HG03521 (cell line): ENCODE measurements at regions not wholly inside any gene's neighbourhood (a gene's known extent, or its start where the extent isn't known, plus 50 kb on each side); places are given as distances from the start of the nearest gene placed in this dataset.

Source experiments
- ATAC-seq: cut with Tn5 transposase; IDR thresholded peaks from one replicate; pipeline ENCODE4 v1.9.1; 2021; ENCODE audit warnings: mild to moderate bottlenecking, moderate library complexity; ENCODE audit not compliant: unreplicated experiment

GRCh38 chr4:111464251-111465045, 680.8 kb upstream of the FAM241A start:
- ATAC-seq: no peak

GRCh38 chr4:111466811-111467604, 678.2 kb upstream of the FAM241A start:
- ATAC-seq: no peak

- no peak for ATAC-seq
Observed at GRCh38 chr4:111475001-111475400, 670.3 kb upstream of the FAM241A start.

GRCh38 chr4:111475666-111476065, 669.6 kb upstream of the FAM241A start:
- no peak for ATAC-seq

- no peak for ATAC-seq
Observed at GRCh38 chr4:111480510-111480909, 664.7 kb upstream of the FAM241A start.

GRCh38 chr4:111483375-111484169, 661.7 kb upstream of the FAM241A start:
- ATAC-seq: no peak

GRCh38 chr4:111492496-111492895, 652.8 kb upstream of the FAM241A start:
- no peak for ATAC-seq

- no peak for ATAC-seq
Observed at GRCh38 chr4:111494471-111494870, 650.8 kb upstream of the FAM241A start.

- no peak for ATAC-seq
Observed at GRCh38 chr4:111494971-111495370, 650.3 kb upstream of the FAM241A start.

- ATAC-seq: no peak
Observed at GRCh38 chr4:111499291-111499690, 646.0 kb upstream of the FAM241A start.

GRCh38 chr4:111499706-111500105, 645.5 kb upstream of the FAM241A start:
- no peak for ATAC-seq

GRCh38 chr4:111500858-111501257, 644.4 kb upstream of the FAM241A start:
- ATAC-seq: no peak

GRCh38 chr4:111501946-111502345, 643.3 kb upstream of the FAM241A start:
- ATAC-seq: no peak

- ATAC-seq: no peak
Observed at GRCh38 chr4:111502626-111503025, 642.6 kb upstream of the FAM241A start.

GRCh38 chr4:111506706-111507105, 638.5 kb upstream of the FAM241A start:
- no peak for ATAC-seq

- ATAC-seq: no peak
Observed at GRCh38 chr4:111510535-111510934, 634.7 kb upstream of the FAM241A start.

GRCh38 chr4:111512081-111512783, 633.0 kb upstream of the FAM241A start:
- ATAC-seq: no peak

GRCh38 chr4:111519683-111520082, 625.6 kb upstream of the FAM241A start:
- no peak for ATAC-seq

GRCh38 chr4:111530446-111530845, 614.8 kb upstream of the FAM241A start:
- no peak for ATAC-seq

GRCh38 chr4:111535792-111536191, 609.5 kb upstream of the FAM241A start:
- ATAC-seq: no peak

- no peak for ATAC-seq
Observed at GRCh38 chr4:111537165-111537564, 608.1 kb upstream of the FAM241A start.
